IPS DF 19.7 (cell line): ENCODE measurements at regions not wholly inside any gene's neighbourhood (a gene's known extent, or its start where the extent isn't known, plus 50 kb on each side); places are given as distances from the start of the nearest gene placed in this dataset.

Experiments used
- DNase-seq: peaks from one replicate; pipeline ENCODE4 v3.0.0-alpha.2; 2013; ENCODE audit warnings: low read depth, low spot score

- DNase-seq: no peak
Measured at GRCh38 chr10:1893941-1894340, 156.6 kb upstream of the ADARB2 start.

GRCh38 chr10:1886039-1886438 is 148.7 kb upstream of the ADARB2 start:
- DNase-seq: no peak

- DNase-seq: no peak
Measured at GRCh38 chr10:1882728-1883127, 145.4 kb upstream of the ADARB2 start.

GRCh38 chr10:1882180-1882579 is 144.9 kb upstream of the ADARB2 start:
- no peak for DNase-seq

- DNase-seq: no peak
Measured at GRCh38 chr10:1881636-1882035, 144.3 kb upstream of the ADARB2 start.

- no peak for DNase-seq
Measured at GRCh38 chr10:1874533-1874932, 137.2 kb upstream of the ADARB2 start.

- no peak for DNase-seq
Measured at GRCh38 chr10:1873661-1874315, 136.5 kb upstream of the ADARB2 start.

- DNase-seq: no peak
Measured at GRCh38 chr10:1872151-1872726, 134.9 kb upstream of the ADARB2 start.

GRCh38 chr10:1870491-1870890 is 133.2 kb upstream of the ADARB2 start:
- no peak for DNase-seq

GRCh38 chr10:1869861-1870260 is 132.5 kb upstream of the ADARB2 start:
- no peak for DNase-seq

- no peak for DNase-seq
Measured at GRCh38 chr10:1860351-1860750, 123.0 kb upstream of the ADARB2 start.

- DNase-seq: no peak
Measured at GRCh38 chr10:1858547-1858946, 121.2 kb upstream of the ADARB2 start.

- no peak for DNase-seq
Measured at GRCh38 chr10:1858048-1858447, 120.7 kb upstream of the ADARB2 start.

GRCh38 chr10:1855911-1856310 is 118.6 kb upstream of the ADARB2 start:
- no peak for DNase-seq

- DNase-seq: no peak
Measured at GRCh38 chr10:1854271-1854670, 116.9 kb upstream of the ADARB2 start.

GRCh38 chr10:1853801-1854200 is 116.5 kb upstream of the ADARB2 start:
- DNase-seq: no peak

GRCh38 chr10:1852841-1853240 is 115.5 kb upstream of the ADARB2 start:
- DNase-seq: no peak

GRCh38 chr10:1851762-1852161 is 114.4 kb upstream of the ADARB2 start:
- DNase-seq: no peak

GRCh38 chr10:1850971-1851527 is 113.7 kb upstream of the ADARB2 start:
- no peak for DNase-seq

- no peak for DNase-seq
Measured at GRCh38 chr10:1847361-1847760, 110.0 kb upstream of the ADARB2 start.

- no peak for DNase-seq
Measured at GRCh38 chr10:1846032-1846431, 108.7 kb upstream of the ADARB2 start.

GRCh38 chr10:1841759-1842158 is 104.4 kb upstream of the ADARB2 start:
- DNase-seq: no peak

GRCh38 chr10:1829712-1830111 is 92.4 kb upstream of the ADARB2 start:
- DNase-seq: no peak
